Fibroblast of the aortic adventitia (primary cell): ENCODE measurements at regions not wholly inside any gene's neighbourhood (a gene's known extent, or its start where the extent isn't known, plus 50 kb on each side); places are given as distances from the start of the nearest gene placed in this dataset.
A peak's percentile ranks its signal among the peaks of the same experiment; 100 is the strongest.

Experiments used
- DNase-seq: peaks from one replicate; pipeline ENCODE4 v3.0.0-alpha.2; 2010; ENCODE audit warnings: low read depth
- H3K4me3 ChIP-seq: 2 replicates; pipeline ENCODE4 v1.5.1; 2011; ENCODE audit warnings: low read depth, mild to moderate bottlenecking, control low read depth, low read length, moderate library complexity
- CTCF ChIP-seq: IDR thresholded peaks from 2 replicates; pipeline ENCODE4 v1.5.1; 2011; ENCODE audit warnings: mild to moderate bottlenecking, low read length, control low read depth, inconsistent platforms; ENCODE audit not compliant: insufficient read depth

- H3K4me3 ChIP-seq: no peak overlapping the region
- peak; percentile 39 for TF ChIP-seq CTCF
- DNase-seq: no peak
Measured at GRCh38 chr16:6081320-6081976, 983.9 kb upstream of the EEF2KMT start.

GRCh38 chr16:6076631-6077030, 979.0 kb upstream of the EEF2KMT start:
- DNase-seq: no peak
- TF ChIP-seq CTCF: no peak
- H3K4me3 ChIP-seq: no peak overlapping the region

- DNase-seq: no peak
- no peak overlapping the region for H3K4me3 ChIP-seq
- TF ChIP-seq CTCF: no peak
Measured at GRCh38 chr16:6068063-6068462, 970.5 kb upstream of the EEF2KMT start.

GRCh38 chr16:6066652-6067051, 969.1 kb upstream of the EEF2KMT start:
- H3K4me3 ChIP-seq: no peak overlapping the region
- TF ChIP-seq CTCF: no peak

GRCh38 chr16:6063526-6063925, 965.9 kb upstream of the EEF2KMT start:
- TF ChIP-seq CTCF: no peak
- no peak for DNase-seq
- H3K4me3 ChIP-seq: no peak overlapping the region

More at GRCh38 chr16:6066652-6067051, 969.1 kb upstream of the EEF2KMT start:
- no peak for DNase-seq

- H3K4me3 ChIP-seq: no peak overlapping the region
- no peak for TF ChIP-seq CTCF
- DNase-seq: no peak
Measured at GRCh38 chr16:6059671-6060070, 962.1 kb upstream of the EEF2KMT start.

GRCh38 chr16:6057821-6058220, 960.2 kb upstream of the EEF2KMT start:
- no peak for DNase-seq
- TF ChIP-seq CTCF: no peak
- H3K4me3 ChIP-seq: no peak overlapping the region
